ENCODE measurements at regions not wholly inside any gene's neighbourhood (a gene's known extent, or its start where the extent isn't known, plus 50 kb on each side); places are given as distances from the start of the nearest gene placed in this dataset.

DNA sequence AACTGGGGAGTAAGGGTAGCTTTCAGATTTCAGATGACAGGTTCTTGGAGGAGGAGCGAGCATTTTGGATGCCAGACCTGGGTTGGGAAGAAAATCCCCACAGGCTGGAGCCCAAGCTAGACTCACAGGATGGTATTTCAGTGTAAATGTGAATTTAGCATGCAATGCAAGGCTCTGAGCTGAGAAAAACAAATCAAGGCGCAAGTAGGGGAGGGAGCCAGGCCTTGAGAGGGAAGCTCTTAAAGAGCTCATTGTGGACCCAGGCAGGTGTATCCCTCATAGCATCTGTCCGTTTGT, 386.1 kb downstream of the MATN1 start:
- TF ChIP-seq POLR2A (IDR thresholded peaks at IDR 0.05; ENCODE audit: low read length) (no peak), GATA1 (IDR thresholded peaks at IDR 0.05; ENCODE audit: low read depth, low read length) (no peak)

Data from erythroblast (primary cell).